Panc1 (cell line): ENCODE measurements at regions not wholly inside any gene's neighbourhood (a gene's known extent, or its start where the extent isn't known, plus 50 kb on each side); places are given as distances from the start of the nearest gene placed in this dataset.

ENCODE experiments used
- ATAC-seq: fragments of 200-7000 bp; cut with Tn5 transposase; 2 replicates; pipeline ENCODE4 v1.9.1; 2020; ENCODE audit warnings: mild to moderate bottlenecking, moderate library complexity
- BruUV-seq: library from RNA; stranded (reverse); fragments of 400-500 nt; replicated peaks from 2 replicates; lab custom pipeline; 2021; lab: Mats Ljungman, UMichigan
- CTCF ChIA-PET: fragments of 300-600 bp; sonication (Branson Sonifier 250); formaldehyde crosslinking; loops from one replicate; lab custom pipeline; 2022; ENCODE audit warnings: antibody characterized with exemption; lab: Charles Lee
- POLR2A ChIA-PET: fragments of 300-600 bp; sonication (Branson Sonifier 250); formaldehyde crosslinking; loops from one replicate; lab custom pipeline; 2022; ENCODE audit warnings: antibody characterized with exemption; lab: Charles Lee
- DNase-seq: peaks from one replicate; pipeline ENCODE4 v3.0.0-alpha.2; 2010; ENCODE audit warnings: low read depth, low spot score
- H3K27ac ChIP-seq: 2 replicates; pipeline ENCODE4 v1.5.1; 2011; ENCODE audit warnings: mild to moderate bottlenecking, low read length, inconsistent platforms
- H3K27me3 ChIP-seq: fragments of 200-500 bp; sonication (Bioruptor generic); 2 replicates; pipeline ENCODE4 v1.6.0; 2014; ENCODE audit warnings: low read length, inconsistent platforms; ENCODE audit not compliant: control insufficient read depth, insufficient read depth
- H3K36me3 ChIP-seq: fragments of 200-500 bp; sonication (Bioruptor generic); 2 replicates; pipeline ENCODE4 v1.5.1; 2014; ENCODE audit warnings: inconsistent platforms, mild to moderate bottlenecking, low read length, moderate library complexity; ENCODE audit not compliant: control insufficient read depth, insufficient read depth
- H3K4me1 ChIP-seq: 2 replicates; pipeline ENCODE4 v1.5.1; 2011; ENCODE audit warnings: inconsistent platforms, mild to moderate bottlenecking, low read length, moderate library complexity; ENCODE audit not compliant: control insufficient read depth, insufficient read depth
- H3K4me3 ChIP-seq, 2 experiments: 2 replicates each; pipeline ENCODE4 v1.5.1; 2011 to 2012; ENCODE audit warnings: low read depth in 2 of 2, low read length in 2 of 2, mild to moderate bottlenecking in 2 of 2, inconsistent platforms in 1 of 2, moderate library complexity in 1 of 2
- H3K9me3 ChIP-seq: fragments of 200-500 bp; sonication (Bioruptor generic); 2 replicates; pipeline ENCODE4 v1.5.1; 2014; ENCODE audit warnings: low read depth, mild to moderate bottlenecking, inconsistent platforms, low read length, moderate library complexity; ENCODE audit not compliant: control insufficient read depth, insufficient read depth
- POLR2AphosphoS5 ChIP-seq: IDR thresholded peaks from 2 replicates; pipeline ENCODE4 v1.6.1; 2012; ENCODE audit warnings: mild to moderate bottlenecking, low read depth, low read length, moderate library complexity
- SIN3A ChIP-seq: IDR thresholded peaks from 2 replicates; pipeline ENCODE4 v1.6.1; 2012; ENCODE audit warnings: low read depth, mild to moderate bottlenecking, low read length, moderate library complexity, borderline replicate concordance; ENCODE audit not compliant: insufficient read depth
- TCF7L2 ChIP-seq: IDR thresholded peaks from 2 replicates; pipeline ENCODE4 v1.6.1; 2011; ENCODE audit warnings: mild to moderate bottlenecking, low read depth, low read length, inconsistent platforms
- in situ Hi-C: cut with HindIII; loops from 2 replicates; pipeline ENCODE4 v1.10.0; 2016; ENCODE audit warnings: low sequenced_read_pairs, low pct_unique_long_range_greater_than_20kb
- intact Hi-C: fragments of 100-400 bp; cut with micrococcal nuclease; formaldehyde crosslinking; loops from one replicate; pipeline ENCODE4 v1.10.0; 2022; ENCODE audit not compliant: unreplicated experiment
- TF ChIP-seq, protein P1 (sequence below): fragments of 450-650 bp; IDR thresholded peaks from 2 replicates; pipeline ENCODE4 v1.5.1; 2017; ENCODE audit warnings: mild to moderate bottlenecking
- TF ChIP-seq, protein P2 (sequence below), 2 experiments: IDR thresholded peaks; 2 replicates each; pipeline ENCODE4 v1.6.1; 2011 to 2012; ENCODE audit warnings: low read depth in 2 of 2, control low read depth in 1 of 2, low read length in 1 of 2, mild to moderate bottlenecking in 1 of 2, moderate library complexity in 1 of 2; ENCODE audit not compliant: insufficient read depth in 1 of 2

DNA sequence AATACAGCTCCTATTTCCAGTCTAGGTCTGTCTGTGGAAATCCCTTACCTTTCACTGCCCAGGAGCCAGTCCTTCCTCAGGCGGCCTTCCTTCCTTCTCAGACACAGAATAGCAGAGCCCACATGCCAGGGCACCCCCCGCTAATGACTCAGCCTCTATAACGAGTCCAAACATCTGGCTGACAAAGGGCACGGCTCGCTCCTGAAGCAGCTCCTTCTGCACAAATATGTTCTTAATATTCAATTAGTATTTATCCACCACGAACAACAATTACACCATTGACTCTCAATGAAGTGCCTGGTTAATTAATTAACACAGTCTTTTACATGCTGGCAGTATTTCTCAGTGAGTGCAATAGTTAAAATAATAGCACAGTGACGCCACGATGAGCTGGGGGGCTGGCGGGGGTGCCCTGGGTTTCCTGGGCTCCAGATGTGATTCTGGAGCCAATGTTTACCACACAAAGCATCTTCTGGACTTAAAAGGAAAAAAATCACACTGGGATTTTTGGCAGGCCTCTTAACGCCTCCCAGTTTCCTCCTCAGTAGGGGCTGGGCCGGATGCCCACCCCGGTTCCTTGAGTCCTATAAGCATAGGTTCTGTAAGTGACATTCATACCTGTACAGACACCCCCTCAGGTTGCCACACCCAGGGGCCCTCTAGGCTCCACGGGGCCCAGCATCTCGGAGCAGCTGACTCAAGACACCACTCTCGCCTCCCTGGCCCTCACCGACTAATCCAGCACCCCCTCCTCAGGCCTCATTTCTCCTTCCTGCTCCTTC lies 158.6 kb upstream of the MLN start:
- Histone ChIP-seq H3K27ac (no peak overlapping the region), H3K4me3 (no peak overlapping the region), H3K4me1 (no peaks in the 10 kb centered on the region), H3K9me3 (no peaks in the 10 kb centered on the region), H3K36me3 (no peaks in the 10 kb centered on the region), H3K27me3 (no peaks in the 10 kb centered on the region)
- no peak for ATAC-seq
- TF ChIP-seq, protein P1, sequence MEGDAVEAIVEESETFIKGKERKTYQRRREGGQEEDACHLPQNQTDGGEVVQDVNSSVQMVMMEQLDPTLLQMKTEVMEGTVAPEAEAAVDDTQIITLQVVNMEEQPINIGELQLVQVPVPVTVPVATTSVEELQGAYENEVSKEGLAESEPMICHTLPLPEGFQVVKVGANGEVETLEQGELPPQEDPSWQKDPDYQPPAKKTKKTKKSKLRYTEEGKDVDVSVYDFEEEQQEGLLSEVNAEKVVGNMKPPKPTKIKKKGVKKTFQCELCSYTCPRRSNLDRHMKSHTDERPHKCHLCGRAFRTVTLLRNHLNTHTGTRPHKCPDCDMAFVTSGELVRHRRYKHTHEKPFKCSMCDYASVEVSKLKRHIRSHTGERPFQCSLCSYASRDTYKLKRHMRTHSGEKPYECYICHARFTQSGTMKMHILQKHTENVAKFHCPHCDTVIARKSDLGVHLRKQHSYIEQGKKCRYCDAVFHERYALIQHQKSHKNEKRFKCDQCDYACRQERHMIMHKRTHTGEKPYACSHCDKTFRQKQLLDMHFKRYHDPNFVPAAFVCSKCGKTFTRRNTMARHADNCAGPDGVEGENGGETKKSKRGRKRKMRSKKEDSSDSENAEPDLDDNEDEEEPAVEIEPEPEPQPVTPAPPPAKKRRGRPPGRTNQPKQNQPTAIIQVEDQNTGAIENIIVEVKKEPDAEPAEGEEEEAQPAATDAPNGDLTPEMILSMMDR = no peak
- TF ChIP-seq, protein P2, sequence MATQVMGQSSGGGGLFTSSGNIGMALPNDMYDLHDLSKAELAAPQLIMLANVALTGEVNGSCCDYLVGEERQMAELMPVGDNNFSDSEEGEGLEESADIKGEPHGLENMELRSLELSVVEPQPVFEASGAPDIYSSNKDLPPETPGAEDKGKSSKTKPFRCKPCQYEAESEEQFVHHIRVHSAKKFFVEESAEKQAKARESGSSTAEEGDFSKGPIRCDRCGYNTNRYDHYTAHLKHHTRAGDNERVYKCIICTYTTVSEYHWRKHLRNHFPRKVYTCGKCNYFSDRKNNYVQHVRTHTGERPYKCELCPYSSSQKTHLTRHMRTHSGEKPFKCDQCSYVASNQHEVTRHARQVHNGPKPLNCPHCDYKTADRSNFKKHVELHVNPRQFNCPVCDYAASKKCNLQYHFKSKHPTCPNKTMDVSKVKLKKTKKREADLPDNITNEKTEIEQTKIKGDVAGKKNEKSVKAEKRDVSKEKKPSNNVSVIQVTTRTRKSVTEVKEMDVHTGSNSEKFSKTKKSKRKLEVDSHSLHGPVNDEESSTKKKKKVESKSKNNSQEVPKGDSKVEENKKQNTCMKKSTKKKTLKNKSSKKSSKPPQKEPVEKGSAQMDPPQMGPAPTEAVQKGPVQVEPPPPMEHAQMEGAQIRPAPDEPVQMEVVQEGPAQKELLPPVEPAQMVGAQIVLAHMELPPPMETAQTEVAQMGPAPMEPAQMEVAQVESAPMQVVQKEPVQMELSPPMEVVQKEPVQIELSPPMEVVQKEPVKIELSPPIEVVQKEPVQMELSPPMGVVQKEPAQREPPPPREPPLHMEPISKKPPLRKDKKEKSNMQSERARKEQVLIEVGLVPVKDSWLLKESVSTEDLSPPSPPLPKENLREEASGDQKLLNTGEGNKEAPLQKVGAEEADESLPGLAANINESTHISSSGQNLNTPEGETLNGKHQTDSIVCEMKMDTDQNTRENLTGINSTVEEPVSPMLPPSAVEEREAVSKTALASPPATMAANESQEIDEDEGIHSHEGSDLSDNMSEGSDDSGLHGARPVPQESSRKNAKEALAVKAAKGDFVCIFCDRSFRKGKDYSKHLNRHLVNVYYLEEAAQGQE (IDR thresholded peaks at IDR 0.05; ENCODE audit: insufficient read depth in 1 of 2, low read depth in 2 of 2, low read length in 1 of 2) = no peak
- TF ChIP-seq POLR2AphosphoS5 = no peak
- TF ChIP-seq SIN3A = no peak
- TF ChIP-seq TCF7L2 = no peak
- in situ Hi-C loops = no loop called here
- ChIA-PET POLR2A (no interaction called here), CTCF (interaction anchor here (0.8 kb wide), 1 partner anchor 30 kb away, joined by 3 read pairs; no protein-coding TSS in a partner anchor)
- intact Hi-C loops = no loop called here
- DNase-seq = no peak
- BruUV-seq = no TSS peak

DNA sequence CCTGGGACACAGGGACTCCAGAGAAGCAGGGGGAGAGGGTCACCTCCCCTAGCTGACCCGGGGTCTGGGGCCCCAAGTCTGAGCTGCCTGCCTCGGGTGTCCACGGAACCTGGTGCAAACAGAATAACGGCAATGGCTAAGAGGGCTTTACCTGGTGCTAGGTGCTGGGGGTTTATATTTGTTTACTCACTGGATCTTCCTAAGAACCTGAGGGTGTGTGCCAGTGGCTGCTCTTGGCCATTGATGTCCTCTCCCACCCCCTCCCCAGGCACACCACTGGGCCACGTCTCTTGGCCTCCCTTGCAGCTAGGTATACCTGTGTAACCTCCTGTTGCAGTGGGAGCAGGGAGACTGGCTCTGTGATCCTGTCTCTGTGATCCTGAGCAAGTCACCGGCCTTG lies 157.9 kb upstream of the MLN start:
- intact Hi-C loops = no loop called here
- Histone ChIP-seq H3K4me1 (no peaks in the 10 kb centered on the region; the same call in 1 of the 2 replicates), H3K36me3 (no peaks in the 10 kb centered on the region), H3K4me3 (no peak overlapping the region), H3K27me3 (no peaks in the 10 kb centered on the region), H3K27ac (no peak overlapping the region), H3K9me3 (no peaks in the 10 kb centered on the region)
- DNase-seq (no peak), ATAC-seq (no peak)
- ChIA-PET POLR2A (no interaction called here), CTCF (interaction anchor here (0.6 to 0.8 kb wide), 2 partner anchors 25 to 30 kb away, joined by 3 read pairs; no protein-coding TSS in a partner anchor)
- TF ChIP-seq TCF7L2 = no peak
- TF ChIP-seq, protein P1 = no peak
- TF ChIP-seq SIN3A = no peak
- TF ChIP-seq POLR2AphosphoS5 = no peak
- TF ChIP-seq, protein P2 (IDR thresholded peaks at IDR 0.05; ENCODE audit: insufficient read depth in 1 of 2, low read depth in 2 of 2, low read length in 1 of 2) = no peak
- BruUV-seq = no TSS peak
- in situ Hi-C loops = no loop called here
